ENCODE measurements at regions not wholly inside any gene's neighbourhood (a gene's known extent, or its start where the extent isn't known, plus 50 kb on each side); places are given as distances from the start of the nearest gene placed in this dataset.

DNA sequence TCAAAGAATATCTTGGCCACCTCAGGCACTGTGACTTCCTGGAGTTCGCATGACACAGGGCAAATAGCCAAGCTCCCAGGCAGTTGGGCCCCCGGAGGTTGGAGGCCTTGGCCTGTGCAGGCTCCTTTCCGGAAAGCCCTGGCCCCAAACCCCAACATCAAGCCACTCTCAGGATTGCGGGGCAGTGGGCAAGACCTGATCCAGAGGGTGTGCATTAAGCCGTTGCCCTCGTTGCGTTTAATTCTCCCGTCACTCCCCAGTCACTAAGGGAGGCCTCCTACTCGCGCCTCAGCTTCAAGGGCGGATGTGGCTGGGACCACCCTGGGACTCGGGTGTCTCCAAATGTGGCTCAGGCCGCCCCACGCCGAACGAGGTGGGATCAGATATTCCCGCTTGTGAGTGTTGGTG is 60.1 kb downstream of the TMEM174 start:
- DNase-seq, result no peak
- Histone ChIP-seq H3K36me3 (ENCODE audit: control insufficient read depth, insufficient read depth, low read length) (no peaks in the 10 kb centered on the region), H3K27ac (ENCODE audit: insufficient read depth, low read length, poor library complexity, severe bottlenecking) (no peak overlapping the region), H3K27me3 (replicated peaks; ENCODE audit: control insufficient read depth, insufficient read depth, low read length, poor library complexity, severe bottlenecking) (peaks cover 54% of the 10 kb centered on the region), H3K4me3 (ENCODE audit: insufficient read depth, low read depth, low read length, poor library complexity, severe bottlenecking) (peak overlapping the region; percentile 45), H3K9me3 (ENCODE audit: control insufficient read depth, low read length) (no peaks in the 10 kb centered on the region), H3K4me1 (ENCODE audit: control insufficient read depth, insufficient read depth, low read length, poor library complexity, severe bottlenecking) (peaks cover 25% of the 10 kb centered on the region)

DNA sequence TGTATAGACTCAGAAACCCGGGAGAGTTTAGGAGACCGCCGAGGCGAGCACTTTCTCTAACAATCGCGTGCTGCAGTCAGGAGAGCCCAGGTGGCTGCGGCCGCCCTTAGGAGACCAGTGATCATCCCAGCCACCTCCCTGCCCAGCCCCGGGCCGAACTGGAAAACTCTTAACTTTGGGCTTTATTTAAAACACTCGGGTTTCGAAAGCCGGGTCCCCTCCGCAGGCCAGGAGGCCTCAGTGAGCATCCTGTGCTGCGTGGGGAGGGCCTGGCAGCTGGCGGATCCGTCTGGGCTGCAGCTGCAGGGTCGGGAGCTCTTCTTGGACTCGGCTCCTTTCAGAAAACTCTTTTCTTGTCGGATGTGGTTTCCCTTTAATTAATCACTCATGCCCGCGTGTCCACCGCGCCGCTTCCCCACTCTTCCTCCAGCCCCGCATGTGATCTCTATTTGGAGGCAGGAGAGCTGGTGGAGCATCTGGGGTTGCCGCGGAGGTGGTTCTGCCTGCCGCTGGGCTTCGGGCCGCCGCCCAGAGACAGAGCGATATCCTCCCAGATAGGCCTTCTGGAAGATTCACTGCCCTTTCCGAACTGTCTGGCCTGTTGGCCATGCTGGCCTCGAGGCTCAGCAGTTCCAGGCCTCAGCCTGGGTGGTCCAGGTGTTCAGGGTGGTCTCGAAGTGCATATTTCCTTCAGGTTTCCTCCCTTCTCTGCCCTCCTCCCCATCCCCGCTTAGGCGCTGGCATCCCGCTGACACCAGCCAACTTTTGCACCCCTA is 59.5 kb downstream of the TMEM174 start:
- H3K4me1 ChIP-seq (ENCODE audit: control insufficient read depth, insufficient read depth, low read length, poor library complexity, severe bottlenecking), result peaks cover 25% of the 10 kb centered on the region
- peaks cover 54% of the 10 kb centered on the region for H3K27me3 ChIP-seq (replicated peaks; ENCODE audit: control insufficient read depth, insufficient read depth, low read length, poor library complexity, severe bottlenecking)
- no peaks in the 10 kb centered on the region for H3K36me3 ChIP-seq (ENCODE audit: control insufficient read depth, insufficient read depth, low read length)
- no peak overlapping the region for H3K27ac ChIP-seq (ENCODE audit: insufficient read depth, low read length, poor library complexity, severe bottlenecking)
- no peaks in the 10 kb centered on the region for H3K9me3 ChIP-seq (ENCODE audit: control insufficient read depth, low read length)
- no peak for DNase-seq
- no peak overlapping the region for H3K4me3 ChIP-seq (ENCODE audit: insufficient read depth, low read depth, low read length, poor library complexity, severe bottlenecking)

DNA sequence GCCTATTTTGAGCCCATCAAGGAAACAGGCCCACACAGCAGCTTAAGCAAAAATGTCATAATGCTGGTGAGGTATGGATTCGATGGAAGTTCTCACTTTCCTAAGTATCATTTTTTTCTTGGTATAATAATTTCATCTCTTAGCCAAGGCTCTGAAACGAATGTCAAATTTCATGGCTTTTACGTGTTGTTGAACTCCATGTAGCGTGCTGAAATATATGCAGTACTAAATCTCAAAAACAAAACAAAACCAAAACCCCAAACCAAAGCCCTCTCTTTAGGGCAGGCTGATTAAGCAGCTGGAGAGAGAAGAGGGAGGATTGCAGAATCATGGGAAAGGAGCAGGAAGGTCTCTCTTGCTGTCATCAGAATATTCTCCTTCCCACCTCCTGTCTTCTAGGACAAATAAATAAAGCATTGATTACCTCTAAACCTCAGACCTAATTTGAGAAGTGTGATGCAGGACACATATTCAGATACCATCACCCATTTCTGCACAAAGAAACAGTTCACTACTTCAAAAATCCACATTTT is 58.3 kb downstream of the TMEM174 start:
- Histone ChIP-seq H3K36me3 (ENCODE audit: control insufficient read depth, insufficient read depth, low read length) (no peaks in the 10 kb centered on the region), H3K27me3 (replicated peaks; ENCODE audit: control insufficient read depth, insufficient read depth, low read length, poor library complexity, severe bottlenecking) (peaks cover 54% of the 10 kb centered on the region), H3K9me3 (ENCODE audit: control insufficient read depth, low read length) (no peaks in the 10 kb centered on the region), H3K4me3 (ENCODE audit: insufficient read depth, low read depth, low read length, poor library complexity, severe bottlenecking) (no peak overlapping the region), H3K27ac (ENCODE audit: insufficient read depth, low read length, poor library complexity, severe bottlenecking) (no peak overlapping the region), H3K4me1 (ENCODE audit: control insufficient read depth, insufficient read depth, low read length, poor library complexity, severe bottlenecking) (peaks cover 25% of the 10 kb centered on the region)
- no peak for DNase-seq

DNA sequence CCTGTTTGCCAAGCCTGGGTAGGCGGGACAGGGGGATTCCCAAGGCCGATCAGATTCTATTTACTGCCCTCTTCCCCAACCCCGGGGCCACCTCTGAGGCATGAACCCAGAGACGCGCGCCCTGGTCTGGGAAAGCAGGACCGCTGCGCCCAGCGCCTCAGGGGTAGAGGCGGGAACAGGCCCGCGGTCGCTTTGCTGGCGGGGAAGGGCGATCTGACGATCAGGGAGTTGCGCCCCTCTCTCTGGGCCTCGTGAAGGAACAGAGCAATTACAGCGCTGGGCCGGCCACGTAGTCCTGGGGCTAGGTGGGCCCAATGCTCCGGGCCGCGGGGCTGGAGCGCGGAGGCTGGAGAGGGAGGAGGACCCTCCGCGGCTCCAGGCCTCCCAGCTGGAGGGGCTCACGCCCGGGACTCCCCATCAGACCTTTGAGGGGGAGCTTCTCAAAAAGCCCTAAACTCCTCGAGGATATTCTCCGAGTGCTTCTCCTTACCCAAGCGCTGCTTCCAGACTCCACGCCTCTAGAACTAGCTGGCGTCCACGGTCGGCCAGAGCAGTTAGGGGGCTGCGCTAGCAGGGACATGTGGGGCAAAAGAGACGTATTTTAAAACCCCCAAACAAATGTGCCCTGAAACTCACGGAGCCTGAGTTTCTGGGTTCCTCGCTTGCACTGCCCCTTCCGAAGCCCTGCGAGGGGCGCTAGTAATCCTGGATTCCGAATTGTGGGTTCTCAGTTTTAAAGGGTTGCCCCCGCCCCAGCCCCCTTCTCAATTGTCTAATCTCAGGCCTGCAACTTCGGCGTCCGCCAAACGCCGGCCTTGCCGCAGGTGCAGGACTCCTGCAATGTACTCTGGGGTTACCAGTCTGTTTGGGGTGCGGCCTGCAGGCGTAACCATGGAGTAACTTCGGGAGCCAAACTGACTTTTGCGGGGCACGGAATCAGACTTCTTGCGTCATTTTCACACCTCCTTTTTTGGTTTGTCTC is 57.6 kb downstream of the TMEM174 start:
- Histone ChIP-seq H3K9me3 (ENCODE audit: control insufficient read depth, low read length) (no peaks in the 10 kb centered on the region), H3K36me3 (ENCODE audit: control insufficient read depth, insufficient read depth, low read length) (no peaks in the 10 kb centered on the region), H3K27me3 (replicated peaks; ENCODE audit: control insufficient read depth, insufficient read depth, low read length, poor library complexity, severe bottlenecking) (peaks cover 48% of the 10 kb centered on the region), H3K4me3 (ENCODE audit: insufficient read depth, low read depth, low read length, poor library complexity, severe bottlenecking) (no peak overlapping the region), H3K27ac (ENCODE audit: insufficient read depth, low read length, poor library complexity, severe bottlenecking) (no peak overlapping the region), H3K4me1 (ENCODE audit: control insufficient read depth, insufficient read depth, low read length, poor library complexity, severe bottlenecking) (peaks cover 25% of the 10 kb centered on the region)
- no peak for DNase-seq

DNA sequence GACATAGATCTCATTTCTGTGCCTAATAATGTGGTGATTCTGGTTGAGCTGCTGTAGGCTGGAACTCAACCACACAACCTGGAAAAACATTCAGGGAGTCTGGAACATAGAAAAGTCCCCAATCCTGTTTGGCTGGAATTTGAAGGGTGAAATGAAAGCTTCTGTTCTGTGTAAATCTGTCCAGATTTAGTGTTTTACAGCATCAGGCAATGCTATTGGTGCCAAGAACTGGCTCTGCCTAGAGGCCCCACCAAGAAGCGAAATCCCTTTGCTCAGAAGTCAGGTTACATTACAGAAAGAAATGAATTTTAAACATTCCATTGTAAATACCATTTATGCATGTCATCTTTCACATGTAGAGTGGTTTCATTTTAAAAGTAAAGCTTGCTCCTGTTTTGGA is 56.3 kb downstream of the TMEM174 start:
- Histone ChIP-seq H3K36me3 (ENCODE audit: control insufficient read depth, insufficient read depth, low read length) (no peaks in the 10 kb centered on the region), H3K9me3 (ENCODE audit: control insufficient read depth, low read length) (no peaks in the 10 kb centered on the region), H3K4me3 (ENCODE audit: insufficient read depth, low read depth, low read length, poor library complexity, severe bottlenecking) (no peak overlapping the region), H3K27me3 (replicated peaks; ENCODE audit: control insufficient read depth, insufficient read depth, low read length, poor library complexity, severe bottlenecking) (peaks cover 41% of the 10 kb centered on the region), H3K4me1 (ENCODE audit: control insufficient read depth, insufficient read depth, low read length, poor library complexity, severe bottlenecking) (peaks cover 23% of the 10 kb centered on the region), H3K27ac (ENCODE audit: insufficient read depth, low read length, poor library complexity, severe bottlenecking) (no peak overlapping the region)
- no peak for DNase-seq

DNA sequence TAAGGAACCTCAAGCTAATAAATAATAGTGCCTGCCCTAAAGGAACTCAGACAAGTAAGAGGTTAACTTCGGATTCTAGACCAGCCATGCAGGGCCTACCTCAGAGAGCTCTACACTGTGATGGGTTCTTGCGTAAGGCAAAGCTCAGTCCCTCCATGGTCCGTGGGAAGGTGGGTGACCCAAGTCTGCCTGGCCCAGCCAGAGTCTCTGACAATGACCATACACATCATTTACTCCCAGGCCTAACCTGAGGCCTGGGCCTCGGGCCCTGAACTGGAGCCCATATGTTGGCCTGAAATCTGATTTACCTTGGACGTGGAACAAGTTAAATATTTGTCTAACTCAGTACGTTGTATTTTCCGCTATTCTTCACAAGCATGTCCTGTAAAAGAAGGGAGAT is 55.1 kb downstream of the TMEM174 start:
- Histone ChIP-seq H3K27ac (ENCODE audit: insufficient read depth, low read length, poor library complexity, severe bottlenecking) (no peak overlapping the region), H3K27me3 (replicated peaks; ENCODE audit: control insufficient read depth, insufficient read depth, low read length, poor library complexity, severe bottlenecking) (peaks cover 29% of the 10 kb centered on the region), H3K36me3 (ENCODE audit: control insufficient read depth, insufficient read depth, low read length) (no peaks in the 10 kb centered on the region), H3K4me3 (ENCODE audit: insufficient read depth, low read depth, low read length, poor library complexity, severe bottlenecking) (no peak overlapping the region), H3K4me1 (ENCODE audit: control insufficient read depth, insufficient read depth, low read length, poor library complexity, severe bottlenecking) (peaks cover 12% of the 10 kb centered on the region), H3K9me3 (ENCODE audit: control insufficient read depth, low read length) (no peaks in the 10 kb centered on the region)
- no peak for DNase-seq
